Lower lobe of right lung (tissue), 2 donors: ENCODE measurements at regions not wholly inside any gene's neighbourhood (a gene's known extent, or its start where the extent isn't known, plus 50 kb on each side); places are given as distances from the start of the nearest gene placed in this dataset.

Experiments
- ATAC-seq, 2 donors: fragments of 200-7000 bp; cut with Tn5 transposase; one replicate each; pipeline ENCODE4 v1.9.1; 2020 to 2022; ENCODE audit warnings: mild to moderate bottlenecking in 2 of 2, moderate library complexity in 2 of 2
- DNase-seq: peaks from one replicate; pipeline ENCODE4 v3.0.0-alpha.2; 2020
- H3K27ac ChIP-seq: fragments of 200-600 bp; one replicate; pipeline ENCODE4 v1.8.0; 2022
- H3K27me3 ChIP-seq: fragments of 200-600 bp; one replicate; pipeline ENCODE4 v1.8.0; 2022; ENCODE audit warnings: low read depth
- H3K36me3 ChIP-seq: fragments of 200-600 bp; one replicate; pipeline ENCODE4 v1.8.0; 2022; ENCODE audit warnings: mild to moderate bottlenecking
- H3K4me1 ChIP-seq: fragments of 200-600 bp; one replicate; pipeline ENCODE4 v1.8.0; 2022
- H3K4me3 ChIP-seq: fragments of 200-600 bp; one replicate; pipeline ENCODE4 v1.8.0; 2022; ENCODE audit warnings: mild to moderate bottlenecking
- H3K9me3 ChIP-seq: fragments of 200-600 bp; one replicate; pipeline ENCODE4 v1.8.0; 2022
- CTCF ChIP-seq: fragments of 200-600 bp; IDR thresholded peaks from one replicate; pipeline ENCODE4 v1.8.0; 2022; ENCODE audit warnings: antibody characterized with exemption, mild to moderate bottlenecking
- intact Hi-C: fragments of 100-400 bp; cut with DNase I; formaldehyde crosslinking; loops from one replicate; pipeline ENCODE4 v1.11.0; 2022
- donor health status: DM: no; HTN: yes; CAD: no; lungs with severe emphysema.

DNA sequence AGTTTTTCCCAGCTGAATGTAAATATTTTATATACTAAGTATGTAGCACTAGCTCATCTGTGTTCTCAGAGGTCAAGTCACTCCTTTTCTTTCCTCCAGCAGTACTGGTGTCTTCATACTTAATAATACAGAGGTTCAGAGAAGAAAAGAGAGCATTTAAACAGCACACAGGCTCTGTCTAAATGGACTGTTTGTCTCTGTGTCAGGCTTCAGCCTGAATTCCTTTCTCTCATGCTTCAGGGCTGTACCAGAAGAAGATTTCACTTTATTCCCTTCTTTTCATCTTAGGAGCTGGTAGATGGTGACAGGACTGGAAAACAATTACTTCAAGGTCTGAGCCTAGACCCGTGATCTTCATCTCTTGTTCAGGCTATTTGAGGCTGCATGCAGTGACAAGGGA is 51.4 kb upstream of the LYZL2 start:
- DNase-seq = no peak
- Histone ChIP-seq H3K27ac (no peak overlapping the region), H3K27me3 (no peaks in the 10 kb centered on the region), H3K4me1 (no peaks in the 10 kb centered on the region), H3K4me3 (no peak overlapping the region), H3K9me3 (no peaks in the 10 kb centered on the region), H3K36me3 (no peaks in the 10 kb centered on the region)
- no peak for TF ChIP-seq CTCF
- no peak for ATAC-seq
- intact Hi-C loops = no loop called here
